ENCODE measurements at regions not wholly inside any gene's neighbourhood (a gene's known extent, or its start where the extent isn't known, plus 50 kb on each side); places are given as distances from the start of the nearest gene placed in this dataset.
A peak's percentile ranks its signal among the peaks of the same experiment; 100 is the strongest.

DNA sequence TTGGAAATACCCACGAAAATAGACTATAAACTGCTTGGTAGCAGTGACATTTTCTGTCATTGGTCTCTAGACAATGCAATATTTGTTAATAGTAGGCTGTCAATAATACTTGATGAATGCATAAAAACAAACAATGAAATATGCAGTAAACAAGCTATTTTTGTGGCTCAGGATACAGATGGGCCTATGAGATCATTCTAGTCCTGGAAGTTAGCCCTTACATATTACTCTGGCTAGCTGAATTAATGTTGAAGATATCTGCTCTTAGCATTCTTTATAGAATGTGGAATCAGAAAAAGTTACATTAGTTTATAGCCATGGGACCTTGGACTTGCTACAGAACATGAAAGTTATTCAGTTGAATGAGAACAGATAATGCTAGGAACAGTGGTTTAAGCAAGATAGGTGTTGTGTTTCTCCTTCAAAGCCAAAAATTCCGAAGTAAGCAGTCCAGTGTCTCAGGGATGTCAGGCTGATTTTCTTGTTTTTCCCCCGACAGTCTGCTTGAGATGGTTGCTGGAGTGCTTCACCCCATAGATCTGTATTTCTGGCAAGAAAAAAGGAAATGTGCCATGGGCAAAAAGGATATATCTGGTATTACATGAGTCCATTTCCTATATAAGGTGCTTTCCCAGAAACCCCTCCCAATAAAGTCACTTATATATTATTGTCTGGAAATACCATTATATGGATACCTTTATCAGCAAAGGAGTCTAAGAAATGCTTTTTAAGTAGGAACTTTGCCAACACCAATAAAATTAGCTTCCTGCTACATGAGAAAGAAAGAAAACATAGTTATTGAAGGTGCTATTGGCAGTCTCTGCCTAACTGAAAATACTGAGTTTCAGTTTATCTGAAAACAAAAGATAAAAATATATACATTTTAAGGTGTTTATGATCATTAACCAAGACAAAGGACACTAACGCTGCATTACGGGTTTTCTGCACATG, 619.4 kb upstream of the ATP2B1 start:
- no peak overlapping the region for H3K27ac ChIP-seq
- TF ChIP-seq, protein P1, sequence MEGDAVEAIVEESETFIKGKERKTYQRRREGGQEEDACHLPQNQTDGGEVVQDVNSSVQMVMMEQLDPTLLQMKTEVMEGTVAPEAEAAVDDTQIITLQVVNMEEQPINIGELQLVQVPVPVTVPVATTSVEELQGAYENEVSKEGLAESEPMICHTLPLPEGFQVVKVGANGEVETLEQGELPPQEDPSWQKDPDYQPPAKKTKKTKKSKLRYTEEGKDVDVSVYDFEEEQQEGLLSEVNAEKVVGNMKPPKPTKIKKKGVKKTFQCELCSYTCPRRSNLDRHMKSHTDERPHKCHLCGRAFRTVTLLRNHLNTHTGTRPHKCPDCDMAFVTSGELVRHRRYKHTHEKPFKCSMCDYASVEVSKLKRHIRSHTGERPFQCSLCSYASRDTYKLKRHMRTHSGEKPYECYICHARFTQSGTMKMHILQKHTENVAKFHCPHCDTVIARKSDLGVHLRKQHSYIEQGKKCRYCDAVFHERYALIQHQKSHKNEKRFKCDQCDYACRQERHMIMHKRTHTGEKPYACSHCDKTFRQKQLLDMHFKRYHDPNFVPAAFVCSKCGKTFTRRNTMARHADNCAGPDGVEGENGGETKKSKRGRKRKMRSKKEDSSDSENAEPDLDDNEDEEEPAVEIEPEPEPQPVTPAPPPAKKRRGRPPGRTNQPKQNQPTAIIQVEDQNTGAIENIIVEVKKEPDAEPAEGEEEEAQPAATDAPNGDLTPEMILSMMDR (conservative IDR thresholded peaks at IDR 0.05; ENCODE audit: low read depth), result no peak
- DNase-seq (ENCODE audit: low spot score), result no peak
- ChIA-PET CTCF (interaction anchor here (0.6 kb wide), 1 partner anchor 66 kb away, joined by 5 read pairs; no protein-coding TSS in a partner anchor), POLR2A (ENCODE audit: low non-redundant PET) (no interaction called here)

DNA sequence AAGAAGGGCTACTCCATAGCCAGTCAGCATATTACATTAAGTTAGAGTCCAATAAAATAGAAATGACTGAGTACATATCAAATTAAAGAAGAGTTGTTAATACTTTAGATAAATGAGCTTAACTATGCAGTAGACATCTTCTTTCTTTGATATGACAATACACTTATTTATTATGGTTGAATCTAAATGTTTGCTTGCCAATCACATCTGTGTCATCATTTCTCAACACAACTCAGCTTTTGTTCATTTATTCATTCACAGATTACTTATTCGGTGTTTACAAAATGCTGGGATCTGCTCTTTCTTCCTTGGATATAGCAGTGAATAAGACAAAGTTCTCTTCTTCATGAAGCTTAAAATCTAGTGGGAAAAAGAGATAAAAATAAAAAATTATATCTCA, 614.6 kb upstream of the ATP2B1 start:
- no peak for DNase-seq (ENCODE audit: low spot score)
- TF ChIP-seq, protein P1 (conservative IDR thresholded peaks at IDR 0.05; ENCODE audit: low read depth), result no peak
- CTCF ChIA-PET, result no interaction called here
- POLR2A ChIA-PET (ENCODE audit: low non-redundant PET), result no interaction called here
- no peak overlapping the region for H3K27ac ChIP-seq

DNA sequence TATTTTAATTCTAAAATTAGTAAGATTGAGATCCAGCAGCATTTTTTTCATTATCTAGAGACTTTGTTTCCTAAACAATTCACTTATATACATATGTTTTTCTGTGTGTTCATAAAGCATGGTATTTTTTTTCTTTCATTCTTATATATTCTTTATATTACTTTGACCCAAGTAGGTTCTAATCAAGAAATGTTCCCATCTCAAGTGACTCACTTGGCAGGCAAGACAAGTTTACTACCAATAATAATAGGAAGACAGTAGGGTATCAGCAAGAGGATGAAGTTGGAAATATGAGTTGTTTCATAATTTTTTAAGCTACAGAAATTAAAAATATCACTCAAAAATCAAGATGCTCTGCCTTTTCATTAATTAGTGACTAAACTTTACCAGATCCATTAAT, 613.4 kb upstream of the ATP2B1 start:
- H3K27ac ChIP-seq, result no peak overlapping the region
- no peak for DNase-seq (ENCODE audit: low spot score)
- ChIA-PET CTCF (no interaction called here), POLR2A (ENCODE audit: low non-redundant PET) (no interaction called here)
- TF ChIP-seq, protein P1 (conservative IDR thresholded peaks at IDR 0.05; ENCODE audit: low read depth), result no peak

DNA sequence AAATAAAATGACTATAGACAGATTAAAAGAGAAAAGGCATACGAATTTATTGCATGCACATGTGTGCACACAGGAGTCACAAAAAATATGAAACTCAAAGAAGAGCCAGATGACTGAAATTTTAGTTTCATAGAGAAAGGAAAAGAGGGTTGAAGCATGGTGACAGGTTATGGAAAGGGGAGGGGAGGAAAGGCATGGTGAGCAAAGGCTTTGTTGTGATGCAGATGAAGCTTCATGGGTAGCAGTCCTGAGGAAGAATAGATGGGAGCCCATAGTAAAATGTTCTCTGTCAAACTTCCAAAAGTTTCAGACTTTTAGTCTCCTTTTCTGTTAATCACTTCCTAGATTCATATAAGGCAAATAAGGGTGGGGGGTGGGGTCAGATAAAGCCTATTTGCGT, 612.7 kb upstream of the ATP2B1 start:
- CTCF ChIA-PET, result interaction anchor here (0.5 kb wide), 1 partner anchor 717 kb away, joined by 4 read pairs; no protein-coding TSS in a partner anchor
- TF ChIP-seq, protein P1 (conservative IDR thresholded peaks at IDR 0.05; ENCODE audit: low read depth), result no peak
- POLR2A ChIA-PET (ENCODE audit: low non-redundant PET), result no interaction called here
- DNase-seq (ENCODE audit: low spot score), result no peak
- H3K27ac ChIP-seq, result no peak overlapping the region

DNA sequence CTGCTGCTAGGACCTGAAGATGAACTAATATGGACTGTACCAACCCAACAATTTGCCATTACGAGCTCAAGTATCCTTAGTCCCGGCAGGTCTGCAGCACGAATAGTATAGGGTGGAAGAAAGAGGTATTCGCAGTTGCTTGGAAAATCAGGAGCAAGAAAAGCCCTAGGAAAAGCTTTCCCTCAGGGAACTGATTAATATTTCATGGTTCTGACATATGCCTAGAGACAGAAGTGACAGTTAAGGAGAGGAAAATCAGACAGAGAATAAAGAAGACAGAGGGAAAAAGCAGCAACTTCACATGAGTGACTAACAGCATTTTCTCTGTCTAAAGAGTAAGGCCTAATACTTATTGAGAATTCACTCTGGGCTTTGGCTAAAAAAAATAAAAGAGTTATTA, 602.9 kb upstream of the ATP2B1 start:
- ChIA-PET CTCF (no interaction called here), POLR2A (ENCODE audit: low non-redundant PET) (no interaction called here)
- TF ChIP-seq, protein P1 (conservative IDR thresholded peaks at IDR 0.05; ENCODE audit: low read depth), result no peak
- no peak for DNase-seq (ENCODE audit: low spot score)
- no peak overlapping the region for H3K27ac ChIP-seq

DNA sequence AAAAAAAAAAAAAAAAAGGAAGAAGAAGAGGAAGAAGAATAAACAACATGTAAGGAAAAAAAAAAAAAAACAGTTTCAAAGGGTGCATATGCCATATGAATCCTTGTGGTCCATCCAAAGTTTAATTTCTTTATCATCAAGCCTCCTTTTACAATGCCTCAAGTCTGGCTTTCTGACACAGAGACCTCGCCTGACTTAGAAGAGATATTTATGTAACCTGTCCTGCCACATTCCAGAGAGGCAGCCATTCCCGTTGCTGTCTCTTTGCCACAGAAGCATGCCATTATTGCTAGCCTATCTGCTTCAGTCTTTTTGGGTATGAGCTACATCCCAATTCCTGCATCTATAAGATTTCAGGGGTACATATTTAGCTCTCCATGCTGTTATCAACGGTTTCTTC, 596.7 kb upstream of the ATP2B1 start:
- CTCF ChIA-PET, result no interaction called here
- DNase-seq (ENCODE audit: low spot score), result peak; percentile 6
- H3K27ac ChIP-seq, result no peak overlapping the region
- TF ChIP-seq, protein P1 (conservative IDR thresholded peaks at IDR 0.05; ENCODE audit: low read depth), result no peak
- POLR2A ChIA-PET (ENCODE audit: low non-redundant PET), result no interaction called here
